H1 (cell line): ENCODE measurements at regions not wholly inside any gene's neighbourhood (a gene's known extent, or its start where the extent isn't known, plus 50 kb on each side); places are given as distances from the start of the nearest gene placed in this dataset.

Experiments used
- CTCF ChIA-PET: fragments of 300-600 bp; sonication (Branson Sonifier 250); formaldehyde crosslinking; loops from one replicate; lab custom pipeline; 2021; ENCODE audit not compliant: partially characterized antibody; lab: Charles Lee
- POLR2A ChIA-PET: fragments of 300-600 bp; sonication (Branson Sonifier 250); formaldehyde crosslinking; loops from one replicate; lab custom pipeline; 2021; ENCODE audit warnings: inconsistent platforms; ENCODE audit not compliant: partially characterized antibody; lab: Charles Lee
- DNase-seq, 2 experiments: peaks; one replicate each; pipeline versions ENCODE4 v3.0.0 to v3.0.0-alpha.2; 2010 to 2022; ENCODE audit warnings: low spot score in 2 of 2, low read depth in 1 of 2, mixed read lengths in 1 of 2
- FAIRE-seq: peaks from 2 replicates; lab custom pipeline; 2011; peaks lifted over from hg19 to GRCh38; lab: Jason Lieb, UNC
- H2AFZ ChIP-seq: 2 replicates; pipeline ENCODE4 v1.8.1; 2012; ENCODE audit warnings: low read length, inconsistent platforms
- H2AK5ac ChIP-seq: 2 replicates; pipeline ENCODE4 v1.6.1; 2013; ENCODE audit warnings: low read depth, low read length
- H2BK120ac ChIP-seq: replicated peaks from 2 replicates; pipeline ENCODE3; 2013; ENCODE audit warnings: low read depth, low read length, inconsistent platforms
- H2BK12ac ChIP-seq: 2 replicates; pipeline ENCODE4 v1.6.1; 2013; ENCODE audit warnings: low read depth, low read length
- H2BK15ac ChIP-seq: 2 replicates; pipeline ENCODE4 v1.6.1; 2013; ENCODE audit warnings: low read length
- H2BK20ac ChIP-seq: 2 replicates; pipeline ENCODE4 v1.6.1; 2013; ENCODE audit warnings: low read length
- H2BK5ac ChIP-seq: 2 replicates; pipeline ENCODE4 v1.6.1; 2013; ENCODE audit warnings: low read depth, low read length
- H3K14ac ChIP-seq: 2 replicates; pipeline ENCODE4 v1.6.1; 2013; ENCODE audit warnings: inconsistent platforms; ENCODE audit not compliant: insufficient read length
- H3K18ac ChIP-seq: 2 replicates; pipeline ENCODE4 v1.6.1; 2013; ENCODE audit warnings: low read length; ENCODE audit errors: extremely low read depth
- H3K23ac ChIP-seq: 2 replicates; pipeline ENCODE4 v1.6.1; 2013; ENCODE audit warnings: inconsistent platforms; ENCODE audit not compliant: insufficient read length
- H3K23me2 ChIP-seq: 2 replicates; pipeline ENCODE4 v1.6.1; 2013; ENCODE audit warnings: low read depth, low read length
- H3K27ac ChIP-seq: 2 replicates; pipeline ENCODE4 v1.6.1; 2011; ENCODE audit warnings: low read depth, low read length, inconsistent platforms
- H3K27me3 ChIP-seq, 4 experiments: replicated peaks in 1 of 4; 1 replicate in 1 of 4; 2 replicates in 3 of 4; pipeline versions ENCODE4 v1.6.1 to v1.8.1; 2011 to 2013; ENCODE audit warnings: low read length in 3 of 4, mild to moderate bottlenecking in 3 of 4, inconsistent platforms in 2 of 4, mixed read lengths in 2 of 4, moderate library complexity in 1 of 4; ENCODE audit not compliant: control insufficient read depth in 3 of 4, insufficient read depth in 3 of 4; ENCODE audit errors: extremely low read depth in 1 of 4
- H3K36me3 ChIP-seq, 4 experiments: 2 replicates each; pipeline versions ENCODE4 v1.6.1 to v1.8.1; 2011 to 2013; ENCODE audit warnings: mild to moderate bottlenecking in 4 of 4, low read length in 3 of 4, moderate library complexity in 2 of 4, control low read depth in 1 of 4, inconsistent platforms in 1 of 4; ENCODE audit not compliant: insufficient read depth in 4 of 4, control insufficient read depth in 2 of 4
- H3K4ac ChIP-seq: replicated peaks from 2 replicates; pipeline ENCODE3; 2013; ENCODE audit warnings: low read length, low read depth, mixed read lengths, inconsistent platforms; ENCODE audit not compliant: insufficient read length
- H3K4me1 ChIP-seq, 4 experiments: replicated peaks in 1 of 4; 1 replicate in 1 of 4; 2 replicates in 3 of 4; pipeline versions ENCODE4 v1.6.1 to v1.8.1; 2011 to 2013; ENCODE audit warnings: low read length in 3 of 4, inconsistent platforms in 2 of 4, mixed read lengths in 1 of 4; ENCODE audit not compliant: insufficient read depth in 4 of 4, control insufficient read depth in 3 of 4
- H3K4me2 ChIP-seq, 2 experiments: 2 replicates each; pipeline versions ENCODE4 v1.6.1 to v1.8.1; 2011 to 2013; ENCODE audit warnings: low read depth in 2 of 2, low read length in 2 of 2, control low read depth in 1 of 2, inconsistent platforms in 1 of 2, mild to moderate bottlenecking in 1 of 2; ENCODE audit not compliant: insufficient read depth in 1 of 2
- H3K4me3 ChIP-seq, 4 experiments: fragments of 200-600, 300-600 bp in 1 of 4; sonication (generic), shearing (Covaris generic), sonication (Bioruptor Twin) in 1 of 4; 2 replicates each; pipeline versions ENCODE4 v1.5.1 to v1.8.1; 2011 to 2016; ENCODE audit warnings: low read length in 4 of 4, low read depth in 3 of 4, control low read depth in 2 of 4, inconsistent platforms in 2 of 4, mild to moderate bottlenecking in 2 of 4, mixed read lengths in 1 of 4, moderate library complexity in 1 of 4; ENCODE audit not compliant: insufficient read depth in 2 of 4; ENCODE audit errors: extremely low read depth in 1 of 4
- H3K56ac ChIP-seq: replicated peaks from 2 replicates; pipeline ENCODE3; 2013; ENCODE audit warnings: low read depth, mild to moderate bottlenecking, mixed read lengths, low read length, inconsistent platforms; ENCODE audit not compliant: insufficient read length
- H3K79me1 ChIP-seq: 2 replicates; pipeline ENCODE4 v1.6.1; 2013; ENCODE audit warnings: low read depth, low read length, control low read depth
- H3K79me2 ChIP-seq, 2 experiments: 2 replicates each; pipeline versions ENCODE4 v1.6.1 to v1.8.1; 2012 to 2013; ENCODE audit warnings: low read length in 2 of 2, mild to moderate bottlenecking in 2 of 2, inconsistent platforms in 1 of 2; ENCODE audit not compliant: insufficient read depth in 2 of 2, control insufficient read depth in 1 of 2
- H3K9ac ChIP-seq, 4 experiments: replicated peaks in 1 of 4; 1 replicate in 1 of 4; 2 replicates in 3 of 4; pipeline versions ENCODE4 v1.6.1 to v1.8.1; 2011 to 2013; ENCODE audit warnings: low read depth in 3 of 4, low read length in 3 of 4, control low read depth in 2 of 4, mild to moderate bottlenecking in 2 of 4, moderate library complexity in 2 of 4, inconsistent platforms in 1 of 4; ENCODE audit errors: extremely low read depth in 1 of 4
- H3K9me3 ChIP-seq, 2 experiments: 2 replicates each; pipeline versions ENCODE4 v1.6.1 to v1.8.1; 2012 to 2013; ENCODE audit warnings: mild to moderate bottlenecking in 2 of 2, moderate library complexity in 2 of 2, control low read depth in 1 of 2, inconsistent platforms in 1 of 2, low read depth in 1 of 2, low read length in 1 of 2, mixed read lengths in 1 of 2; ENCODE audit not compliant: insufficient read depth in 2 of 2
- H4K20me1 ChIP-seq, 2 experiments: replicated peaks in 1 of 2; 2 replicates each; pipeline versions ENCODE3 to v1.8.1; 2011 to 2013; ENCODE audit warnings: inconsistent platforms in 2 of 2, low read length in 2 of 2, mild to moderate bottlenecking in 1 of 2; ENCODE audit not compliant: insufficient read depth in 2 of 2, control insufficient read depth in 1 of 2
- H4K5ac ChIP-seq: 2 replicates; pipeline ENCODE4 v1.6.1; 2013; ENCODE audit warnings: low read length, low read depth, mixed read lengths, inconsistent platforms; ENCODE audit not compliant: insufficient read length
- H4K8ac ChIP-seq: 2 replicates; pipeline ENCODE4 v1.8.0; 2013; ENCODE audit warnings: mild to moderate bottlenecking, moderate library complexity, low read length, inconsistent platforms; ENCODE audit not compliant: insufficient read depth; ENCODE audit errors: extremely low read depth
- H4K91ac ChIP-seq: replicated peaks from 2 replicates; pipeline ENCODE3; 2013; ENCODE audit warnings: low read length, mixed read lengths, inconsistent platforms; ENCODE audit not compliant: insufficient read length
- ATF3 ChIP-seq: IDR thresholded peaks from 2 replicates; pipeline ENCODE4 v1.6.1; 2011; ENCODE audit warnings: low read depth, mild to moderate bottlenecking, low read length; ENCODE audit not compliant: insufficient read depth
- WGBS, 2 experiments: shearing (Covaris generic) in 1 of 2; methylation state at CpG; one replicate each; pipeline versions ENCODE4 v1.1.6 to v1.1.7; 2013 to 2015; ENCODE audit warnings: low lambda C conversion rate in 2 of 2, mixed read lengths in 2 of 2, inconsistent platforms in 1 of 2, low coverage in 1 of 2, missing lambda C conversion rate in 1 of 2; ENCODE audit not compliant: insufficient replicate concordance in 2 of 2, insufficient coverage in 1 of 2, insufficient read length in 1 of 2; ENCODE audit errors: extremely low coverage in 1 of 2, missing lambda C conversion rate in 1 of 2; 5-methylcytosine and 5-hydroxymethylcytosine counted together

DNA sequence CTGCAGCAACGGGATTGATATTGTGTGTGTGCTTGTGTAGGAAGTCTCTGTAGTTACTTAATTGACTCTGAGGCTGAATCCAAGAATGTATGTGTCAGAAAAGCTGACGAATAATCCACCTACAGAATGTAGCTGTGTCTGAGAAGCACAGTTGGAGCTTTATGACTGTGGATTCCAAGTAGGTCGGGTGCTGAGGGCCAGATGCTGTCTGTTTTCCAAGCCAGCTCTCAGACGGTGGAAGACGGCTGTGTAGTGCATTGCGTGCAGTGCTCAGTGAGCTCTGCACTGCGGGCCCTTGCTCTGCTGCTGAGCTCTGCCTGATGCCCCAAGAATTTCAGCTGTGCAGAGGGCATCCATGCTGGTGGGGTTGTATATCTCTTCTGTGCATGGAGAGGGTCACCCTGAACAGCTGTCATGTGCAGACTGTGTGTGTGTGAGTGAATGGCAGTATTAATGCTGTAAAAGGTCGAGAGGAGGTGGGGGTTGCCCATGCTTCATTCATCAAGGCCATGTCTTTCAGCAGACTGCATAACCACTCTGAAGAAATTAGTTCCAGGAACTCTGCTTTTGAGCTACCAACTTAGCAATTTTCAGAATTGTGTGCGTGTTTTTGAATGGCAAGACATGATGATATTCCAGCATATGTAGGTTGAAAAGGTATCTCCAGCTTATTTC is 154.1 kb upstream of the USP9Y start:
- H2BK120ac ChIP-seq = no peak overlapping the region
- H3K23ac ChIP-seq = no peak overlapping the region
- no peaks in the 10 kb centered on the region for H3K79me1 ChIP-seq
- H3K18ac ChIP-seq = no peak overlapping the region
- H3K4me1 ChIP-seq = no peaks in the 10 kb centered on the region
- peaks cover 4% of the 10 kb centered on the region; the same call in 1 of the 2 replicates for H3K23me2 ChIP-seq
- no peak overlapping the region for H2BK20ac ChIP-seq
- no peaks in the 10 kb centered on the region for H3K36me3 ChIP-seq
- ChIA-PET POLR2A (no interaction called here), CTCF (interaction anchor here (3.3 kb wide), 1 partner anchor 15 kb away, joined by 10 read pairs; no protein-coding TSS in a partner anchor)
- H3K56ac ChIP-seq = no peak overlapping the region
- no peak overlapping the region for H4K5ac ChIP-seq
- no peak overlapping the region for H2AK5ac ChIP-seq
- peaks cover 0 to 2% of the 10 kb centered on the region in 2 experiments; a peak in 2 of 4 replicates for H3K9me3 ChIP-seq
- H3K79me2 ChIP-seq = no peaks in the 10 kb centered on the region
- DNase-seq (no peak), FAIRE-seq (no peak)
- no peak overlapping the region for H4K8ac ChIP-seq
- no peak overlapping the region for H3K4ac ChIP-seq
- H3K4me2 ChIP-seq = no peak overlapping the region
- no peak overlapping the region for H3K14ac ChIP-seq
- no peak overlapping the region for H3K9ac ChIP-seq
- no peak overlapping the region for H2BK12ac ChIP-seq
- no peak for TF ChIP-seq ATF3
- no peak overlapping the region for H3K27ac ChIP-seq
- no peaks in the 10 kb centered on the region for H3K27me3 ChIP-seq
- H2AFZ ChIP-seq = no peak overlapping the region
- H2BK15ac ChIP-seq = no peak overlapping the region
- no peaks in the 10 kb centered on the region for H4K20me1 ChIP-seq
- WGBS, 2 experiments = 82% methylated on average over 9 of the region's 9 CpGs; no CpG with 5 or more reads in 1 of the 2 experiments
- no peak overlapping the region for H3K4me3 ChIP-seq
- H4K91ac ChIP-seq = no peak overlapping the region
- H2BK5ac ChIP-seq = no peak overlapping the region
